CD14-positive monocyte (primary cell): ENCODE measurements at regions not wholly inside any gene's neighbourhood (a gene's known extent, or its start where the extent isn't known, plus 50 kb on each side); places are given as distances from the start of the nearest gene placed in this dataset.

Experiments
- DNase-seq, 3 donors: peaks; one replicate each; pipeline ENCODE4 v3.0.0-alpha.2; 2011 to 2022
- H2AFZ ChIP-seq: 2 replicates; pipeline ENCODE4 v1.6.0; 2012; ENCODE audit warnings: mild to moderate bottlenecking, low read depth, low read length, inconsistent platforms; ENCODE audit not compliant: insufficient read depth, poor library complexity, severe bottlenecking
- H3K27ac ChIP-seq, 2 donors: 1 replicate in 1 of 2; 2 replicates in 1 of 2; pipeline ENCODE4 v1.5.1; 2012 to 2013; ENCODE audit warnings: low read length in 2 of 2, control low read depth in 1 of 2, inconsistent platforms in 1 of 2, low read depth in 1 of 2, mild to moderate bottlenecking in 1 of 2
- H3K27me3 ChIP-seq, 2 donors: one replicate each; pipeline versions ENCODE4 v1.6.0 to v1.6.1; 2011 to 2013; ENCODE audit warnings: low read length in 2 of 2; ENCODE audit not compliant: control insufficient read depth in 2 of 2, insufficient read depth in 2 of 2
- H3K36me3 ChIP-seq, 2 donors: replicated peaks in 1 of 2; 1 replicate in 1 of 2; 2 replicates in 1 of 2; pipeline versions ENCODE4 v1.5.1 to v1.6.1; 2012 to 2013; ENCODE audit warnings: low read length in 2 of 2, control low read depth in 1 of 2, inconsistent platforms in 1 of 2, mild to moderate bottlenecking in 1 of 2; ENCODE audit not compliant: insufficient read depth in 2 of 2, control insufficient read depth in 1 of 2
- H3K4me1 ChIP-seq, 2 donors: 1 replicate in 1 of 2; 2 replicates in 1 of 2; pipeline versions ENCODE4 v1.5.1 to v1.6.1; 2012 to 2013; ENCODE audit warnings: low read length in 2 of 2, control low read depth in 1 of 2, inconsistent platforms in 1 of 2, mild to moderate bottlenecking in 1 of 2, moderate library complexity in 1 of 2; ENCODE audit not compliant: insufficient read depth in 2 of 2, control insufficient read depth in 1 of 2
- H3K4me2 ChIP-seq: replicated peaks from 2 replicates; pipeline ENCODE3; 2012; ENCODE audit warnings: low read length, moderate library complexity, mild to moderate bottlenecking; ENCODE audit not compliant: poor library complexity, severe bottlenecking; ENCODE audit errors: extremely low read depth
- H3K4me3 ChIP-seq, 3 experiments: fragments of 200-600 bp in 1 of 3; sonication (generic) in 1 of 3; replicated peaks in 1 of 3; 1 replicate in 2 of 3; 2 replicates in 1 of 3; pipeline ENCODE4 v1.5.1; 2011 to 2013; ENCODE audit warnings: low read length in 3 of 3, mild to moderate bottlenecking in 3 of 3, control low read depth in 2 of 3, low read depth in 2 of 3, inconsistent platforms in 1 of 3, moderate library complexity in 1 of 3
- H3K79me2 ChIP-seq: 2 replicates; pipeline ENCODE4 v1.6.0; 2012; ENCODE audit warnings: mild to moderate bottlenecking, control low read depth, inconsistent platforms, low read length, moderate library complexity; ENCODE audit not compliant: insufficient read depth
- H3K9ac ChIP-seq: 2 replicates; pipeline ENCODE4 v1.6.0; 2017; ENCODE audit warnings: low read length, mild to moderate bottlenecking; ENCODE audit not compliant: insufficient read depth, poor library complexity, severe bottlenecking
- H3K9me3 ChIP-seq, 2 donors: replicated peaks in 1 of 2; 1 replicate in 1 of 2; 2 replicates in 1 of 2; pipeline versions ENCODE4 v1.5.1 to v1.6.1; 2012 to 2013; ENCODE audit warnings: low read length in 2 of 2, control low read depth in 1 of 2; ENCODE audit not compliant: control insufficient read depth in 1 of 2, insufficient read depth in 1 of 2
- H4K20me1 ChIP-seq: 2 replicates; pipeline ENCODE4 v1.6.0; 2012; ENCODE audit warnings: mild to moderate bottlenecking, low read length, control low read depth, moderate library complexity; ENCODE audit not compliant: insufficient read depth
- H3K27ac Mint-ChIP-seq, 7 donors: one replicate each; pipeline ENCODE4 v1.8.0; 2020; ENCODE audit warnings: mild to moderate bottlenecking in 7 of 7, mixed read lengths in 7 of 7, moderate library complexity in 6 of 7, inconsistent platforms in 2 of 7
- H3K27me3 Mint-ChIP-seq, 3 donors: one replicate each; pipeline ENCODE4 v1.8.0; 2021 to 2022; ENCODE audit warnings: low read depth in 3 of 3, mild to moderate bottlenecking in 3 of 3, mixed read lengths in 3 of 3, moderate library complexity in 3 of 3, inconsistent platforms in 1 of 3
- H3K36me3 Mint-ChIP-seq, 2 donors: one replicate each; pipeline ENCODE4 v1.8.0; 2020; ENCODE audit warnings: mixed read lengths in 2 of 2, inconsistent platforms in 1 of 2, mild to moderate bottlenecking in 1 of 2
- H3K4me1 Mint-ChIP-seq: one replicate; pipeline ENCODE4 v1.8.0; 2020; ENCODE audit warnings: mild to moderate bottlenecking, mixed read lengths
- H3K4me3 Mint-ChIP-seq, 2 donors: one replicate each; pipeline ENCODE4 v1.8.0; 2020; ENCODE audit warnings: mild to moderate bottlenecking in 2 of 2, mixed read lengths in 2 of 2, moderate library complexity in 1 of 2
- H3K9me3 Mint-ChIP-seq, 7 donors: one replicate each; pipeline ENCODE4 v1.8.0; 2020 to 2022; ENCODE audit warnings: mixed read lengths in 7 of 7, mild to moderate bottlenecking in 6 of 7, moderate library complexity in 6 of 7, inconsistent platforms in 2 of 7
- WGBS: methylation state at CpG from one replicate; pipeline ENCODE4 v1.1.5; 2013; ENCODE audit warnings: missing lambda C conversion rate; ENCODE audit not compliant: insufficient coverage; 5-methylcytosine and 5-hydroxymethylcytosine counted together
- intact Hi-C, 2 donors: fragments of 100-400 bp; cut with micrococcal nuclease; formaldehyde crosslinking; loops; one replicate each; pipeline versions ENCODE4 v1.15.0 to v1.15.1; 2023
- TF ChIP-seq, protein P1 (sequence below): fragments of 200-600 bp; IDR thresholded peaks from one replicate; pipeline ENCODE4 v1.8.0; 2022; ENCODE audit warnings: antibody characterized with exemption, mild to moderate bottlenecking

- Histone ChIP-seq H3K27ac (no peak overlapping the region), H3K9ac (no peak overlapping the region), H3K4me2 (no peak overlapping the region), H2AFZ (no peak overlapping the region), H3K4me1 (no peaks in the 10 kb centered on the region), H3K36me3 (no peaks in the 10 kb centered on the region), H3K4me3 (no peak overlapping the region), H3K79me2 (no peaks in the 10 kb centered on the region), H3K27me3 (no peaks in the 10 kb centered on the region), H4K20me1 (no peaks in the 10 kb centered on the region), H3K9me3 (no peaks in the 10 kb centered on the region)
- Mint-ChIP-seq H3K36me3 (no peaks in the 10 kb centered on the region), H3K9me3 (peaks cover 0 to 10% (median 3%) of the 10 kb centered on the region in 7 donors), H3K4me3 (no peak overlapping the region), H3K27ac (no peak overlapping the region), H3K27me3 (peaks cover 0 to 4% (median 3%) of the 10 kb centered on the region in 3 donors), H3K4me1 (no peaks in the 10 kb centered on the region)
- WGBS: 79% methylated on average over 2 of the region's 2 CpGs
- TF ChIP-seq, protein P1, sequence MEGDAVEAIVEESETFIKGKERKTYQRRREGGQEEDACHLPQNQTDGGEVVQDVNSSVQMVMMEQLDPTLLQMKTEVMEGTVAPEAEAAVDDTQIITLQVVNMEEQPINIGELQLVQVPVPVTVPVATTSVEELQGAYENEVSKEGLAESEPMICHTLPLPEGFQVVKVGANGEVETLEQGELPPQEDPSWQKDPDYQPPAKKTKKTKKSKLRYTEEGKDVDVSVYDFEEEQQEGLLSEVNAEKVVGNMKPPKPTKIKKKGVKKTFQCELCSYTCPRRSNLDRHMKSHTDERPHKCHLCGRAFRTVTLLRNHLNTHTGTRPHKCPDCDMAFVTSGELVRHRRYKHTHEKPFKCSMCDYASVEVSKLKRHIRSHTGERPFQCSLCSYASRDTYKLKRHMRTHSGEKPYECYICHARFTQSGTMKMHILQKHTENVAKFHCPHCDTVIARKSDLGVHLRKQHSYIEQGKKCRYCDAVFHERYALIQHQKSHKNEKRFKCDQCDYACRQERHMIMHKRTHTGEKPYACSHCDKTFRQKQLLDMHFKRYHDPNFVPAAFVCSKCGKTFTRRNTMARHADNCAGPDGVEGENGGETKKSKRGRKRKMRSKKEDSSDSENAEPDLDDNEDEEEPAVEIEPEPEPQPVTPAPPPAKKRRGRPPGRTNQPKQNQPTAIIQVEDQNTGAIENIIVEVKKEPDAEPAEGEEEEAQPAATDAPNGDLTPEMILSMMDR: no peak
- intact Hi-C loops: no loop called here
- DNase-seq: no peak
Measured at GRCh38 chr12:13794706-13795105, 186.7 kb downstream of the GRIN2B start.

DNA sequence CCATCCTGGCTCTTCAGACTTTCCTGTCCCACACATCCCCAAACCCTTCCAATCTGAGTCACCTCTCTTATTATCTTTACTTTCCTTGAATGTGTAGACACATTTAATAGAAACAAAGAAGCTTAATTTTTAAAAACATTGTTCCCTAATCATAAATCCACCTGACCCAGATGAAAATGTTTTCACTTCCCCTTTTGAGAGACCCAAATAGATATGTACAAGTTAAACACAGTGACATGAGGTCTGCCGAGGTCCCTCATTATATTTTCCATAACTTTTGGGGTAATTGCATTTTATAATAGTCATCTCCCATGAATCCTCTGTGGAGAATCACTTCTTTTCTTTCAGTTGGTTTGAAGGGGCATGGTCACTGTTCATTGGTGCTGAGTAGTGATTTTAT, 191.1 kb downstream of the GRIN2B start:
- no peak for DNase-seq
- H3K27me3 Mint-ChIP-seq: peaks cover 0 to 3% (median 3%) of the 10 kb centered on the region in 3 donors
- no peaks in the 10 kb centered on the region for H3K36me3 Mint-ChIP-seq
- no peaks in the 10 kb centered on the region for H3K4me1 Mint-ChIP-seq
- Histone ChIP-seq H3K9ac (no peak overlapping the region), H3K27ac (no peak overlapping the region), H2AFZ (no peak overlapping the region), H3K36me3 (no peaks in the 10 kb centered on the region), H3K4me1 (no peaks in the 10 kb centered on the region), H3K4me2 (no peak overlapping the region), H4K20me1 (no peaks in the 10 kb centered on the region), H3K79me2 (no peaks in the 10 kb centered on the region), H3K4me3 (no peak overlapping the region), H3K27me3 (no peaks in the 10 kb centered on the region), H3K9me3 (no peaks in the 10 kb centered on the region)
- H3K4me3 Mint-ChIP-seq: no peak overlapping the region
- no peak overlapping the region for H3K27ac Mint-ChIP-seq
- intact Hi-C loops: no loop called here
- TF ChIP-seq, protein P1: no peak
- no CpG with 5 or more reads among the region's 1 CpG for WGBS
- peaks cover 0 to 12% (median 2%) of the 10 kb centered on the region in 7 donors for H3K9me3 Mint-ChIP-seq
